ENCODE measurements at regions not wholly inside any gene's neighbourhood (a gene's known extent, or its start where the extent isn't known, plus 50 kb on each side); places are given as distances from the start of the nearest gene placed in this dataset.

GRCh38 chr10:77721815-77722214 is 84.2 kb upstream of the KCNMA1 start:
- no peak for TF ChIP-seq POLR2A (IDR thresholded peaks at IDR 0.05)
- no peak for TF ChIP-seq CTCF (IDR thresholded peaks at IDR 0.05)
- no peak for TF ChIP-seq POLR2AphosphoS5 (IDR thresholded peaks at IDR 0.05)
- TF ChIP-seq EP300 (IDR thresholded peaks at IDR 0.05; ENCODE audit: low read depth), result no peak

All from transverse colon (tissue), 4 donors.